ENCODE measurements at regions not wholly inside any gene's neighbourhood (a gene's known extent, or its start where the extent isn't known, plus 50 kb on each side); places are given as distances from the start of the nearest gene placed in this dataset.

GRCh38 chr3:163573324-163573723 lies 1505.0 kb downstream of the SI start:
- TF ChIP-seq CTCF (IDR thresholded peaks at IDR 0.05) (no peak), EP300 (IDR thresholded peaks at IDR 0.05) (no peak), POLR2AphosphoS5 (IDR thresholded peaks at IDR 0.05) (no peak), POLR2A (IDR thresholded peaks at IDR 0.05) (no peak)
